ENCODE measurements at regions not wholly inside any gene's neighbourhood (a gene's known extent, or its start where the extent isn't known, plus 50 kb on each side); places are given as distances from the start of the nearest gene placed in this dataset.

DNA sequence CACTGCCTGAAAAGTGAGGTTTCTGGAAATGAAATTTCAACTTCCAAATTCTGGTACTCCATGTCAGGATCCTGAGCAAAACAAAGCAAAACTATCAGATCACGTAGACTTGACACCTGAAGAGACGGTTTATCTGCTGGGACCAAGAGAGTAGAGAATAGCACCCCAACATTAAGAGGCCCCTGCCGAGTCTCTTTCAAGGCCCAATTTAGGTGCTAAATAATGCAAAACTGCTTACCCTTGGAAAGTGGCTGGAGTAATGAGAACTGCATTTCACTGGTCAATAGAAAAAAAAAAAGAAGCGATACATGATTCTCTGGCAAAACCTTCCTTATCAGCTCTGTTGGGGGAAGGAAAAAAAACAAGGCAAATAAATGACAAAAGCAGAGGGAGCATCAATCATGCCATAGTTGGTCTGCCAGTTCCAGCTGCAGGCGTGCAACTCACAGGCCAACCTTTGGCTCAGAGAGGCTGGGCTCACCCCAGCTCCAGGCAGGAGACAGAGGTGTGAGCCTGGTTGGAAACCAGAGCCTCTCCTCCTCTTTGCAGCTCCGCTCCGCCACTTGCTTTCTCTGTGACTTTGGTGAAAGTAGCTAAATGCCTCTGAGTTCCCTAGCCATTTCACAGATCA lies 595.2 kb downstream of the TOX3 start:
- H3K36me3 ChIP-seq (ENCODE audit: control insufficient read depth in 2 of 2, insufficient read depth in 2 of 2, low read length in 2 of 2), result no peaks in the 10 kb centered on the region
- no peaks in the 10 kb centered on the region for H3K27me3 ChIP-seq (ENCODE audit: control insufficient read depth in 1 of 2, insufficient read depth in 2 of 2, low read length in 2 of 2)
- no peak overlapping the region for H3K4me3 ChIP-seq (ENCODE audit: low read length in 2 of 2)
- no peak overlapping the region for H3K27ac ChIP-seq (ENCODE audit: low read length)
- no peaks in the 10 kb centered on the region for H3K4me1 ChIP-seq (ENCODE audit: control insufficient read depth, insufficient read depth, low read length)
- no peak overlapping the region for H3K9ac ChIP-seq (ENCODE audit: low read length in 2 of 2)
- no peaks in the 10 kb centered on the region for H3K9me3 ChIP-seq (ENCODE audit: control insufficient read depth in 2 of 2, low read length in 2 of 2)

DNA sequence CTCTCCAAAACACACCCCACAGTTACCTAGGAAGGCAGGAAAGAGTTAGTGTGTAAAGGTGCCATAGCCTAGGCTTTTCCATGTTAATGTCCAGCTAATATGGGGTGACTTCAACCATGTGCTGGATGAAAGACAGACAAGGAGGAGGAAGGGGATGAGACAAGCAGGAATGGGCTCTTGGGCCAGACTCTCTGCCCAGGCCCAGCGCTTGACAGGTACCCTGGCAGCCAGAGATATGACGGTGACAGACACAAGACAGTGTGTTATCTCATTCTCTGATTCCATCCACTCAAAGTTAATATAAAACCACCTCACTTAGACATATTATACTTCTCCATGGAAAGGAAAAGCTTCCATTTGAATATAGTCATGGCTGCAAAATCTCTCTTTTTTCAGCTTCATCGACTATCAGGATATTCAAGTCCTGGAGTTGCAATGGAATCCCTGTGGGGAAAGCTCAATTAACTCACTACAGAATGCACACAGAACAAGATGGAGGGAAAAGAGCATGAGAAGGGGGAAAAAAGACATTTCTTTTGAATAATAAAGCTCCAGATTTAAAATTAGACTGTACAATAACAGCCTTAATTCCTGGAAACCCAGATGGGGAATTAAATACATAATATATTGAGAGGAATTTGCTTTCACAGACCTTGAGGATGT lies 596.7 kb downstream of the TOX3 start:
- no peaks in the 10 kb centered on the region for H3K9me3 ChIP-seq (ENCODE audit: control insufficient read depth in 2 of 2, low read length in 2 of 2)
- H3K4me1 ChIP-seq (ENCODE audit: control insufficient read depth, insufficient read depth, low read length), result no peaks in the 10 kb centered on the region
- no peak overlapping the region for H3K4me3 ChIP-seq (ENCODE audit: low read length in 2 of 2)
- H3K9ac ChIP-seq (ENCODE audit: low read length in 2 of 2), result no peak overlapping the region
- no peaks in the 10 kb centered on the region for H3K27me3 ChIP-seq (ENCODE audit: control insufficient read depth in 1 of 2, insufficient read depth in 2 of 2, low read length in 2 of 2)
- no peaks in the 10 kb centered on the region for H3K36me3 ChIP-seq (ENCODE audit: control insufficient read depth in 2 of 2, insufficient read depth in 2 of 2, low read length in 2 of 2)
- H3K27ac ChIP-seq (ENCODE audit: low read length), result no peak overlapping the region

DNA sequence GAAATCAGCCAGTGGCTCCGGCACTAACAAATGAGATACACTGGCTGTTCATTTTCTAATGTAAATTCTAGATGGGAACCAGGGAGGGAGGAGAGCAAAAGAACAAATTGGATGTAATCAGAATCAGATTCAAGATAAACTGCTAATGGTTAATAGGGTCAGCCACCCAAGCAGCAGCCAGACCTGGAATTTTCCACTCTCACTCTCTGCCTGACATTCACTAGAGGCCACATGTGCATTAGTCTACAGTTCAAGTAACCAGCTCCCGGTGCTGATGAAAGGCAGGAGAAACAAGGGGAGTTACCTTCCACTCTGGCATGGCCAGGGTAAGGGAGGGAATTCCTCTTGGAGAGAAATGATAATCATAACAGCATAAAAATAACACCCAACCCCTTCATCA lies 597.7 kb downstream of the TOX3 start:
- H3K27ac ChIP-seq (ENCODE audit: low read length), result no peak overlapping the region
- H3K36me3 ChIP-seq (ENCODE audit: control insufficient read depth in 2 of 2, insufficient read depth in 2 of 2, low read length in 2 of 2), result no peaks in the 10 kb centered on the region
- no peak overlapping the region for H3K4me3 ChIP-seq (ENCODE audit: low read length in 2 of 2)

DNA sequence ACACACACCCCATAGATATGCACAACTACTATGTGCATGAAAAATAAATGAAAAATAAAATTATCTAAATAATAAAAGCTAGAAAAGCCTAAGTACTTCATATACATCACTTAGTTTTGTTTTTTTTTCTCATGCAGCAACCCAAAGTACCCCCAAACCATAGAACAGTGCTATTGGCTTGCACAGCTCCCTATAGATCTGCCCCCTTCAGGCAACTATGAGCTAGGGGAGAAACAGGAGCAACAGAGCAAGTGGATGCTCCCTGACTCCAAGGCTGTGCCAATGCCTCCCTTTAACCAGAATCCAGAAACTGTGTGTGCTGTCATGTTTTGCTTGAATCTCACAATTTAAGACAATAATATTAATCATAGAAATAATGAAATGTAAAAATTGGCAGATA lies 605.5 kb downstream of the TOX3 start:
- no peak overlapping the region for H3K4me3 ChIP-seq (ENCODE audit: low read length in 2 of 2)
- H3K36me3 ChIP-seq (ENCODE audit: control insufficient read depth in 2 of 2, insufficient read depth in 2 of 2, low read length in 2 of 2), result no peaks in the 10 kb centered on the region
- H3K4me1 ChIP-seq (ENCODE audit: control insufficient read depth, insufficient read depth, low read length), result no peaks in the 10 kb centered on the region
- H3K27me3 ChIP-seq (ENCODE audit: control insufficient read depth in 1 of 2, insufficient read depth in 2 of 2, low read length in 2 of 2), result peaks cover 0 to 2% of the 10 kb centered on the region in 2 donors
- H3K9ac ChIP-seq (ENCODE audit: low read length in 2 of 2), result no peak overlapping the region
- no peak overlapping the region for H3K27ac ChIP-seq (ENCODE audit: low read length)
- no peaks in the 10 kb centered on the region for H3K9me3 ChIP-seq (ENCODE audit: control insufficient read depth in 2 of 2, low read length in 2 of 2)

More for the DNA sequence above, 597.7 kb downstream of the TOX3 start:
- Histone ChIP-seq H3K9ac (ENCODE audit: low read length in 2 of 2) (no peak overlapping the region), H3K27me3 (ENCODE audit: control insufficient read depth in 1 of 2, insufficient read depth in 2 of 2, low read length in 2 of 2) (no peaks in the 10 kb centered on the region), H3K9me3 (ENCODE audit: control insufficient read depth in 2 of 2, low read length in 2 of 2) (no peaks in the 10 kb centered on the region), H3K4me1 (ENCODE audit: control insufficient read depth, insufficient read depth, low read length) (no peaks in the 10 kb centered on the region)

DNA sequence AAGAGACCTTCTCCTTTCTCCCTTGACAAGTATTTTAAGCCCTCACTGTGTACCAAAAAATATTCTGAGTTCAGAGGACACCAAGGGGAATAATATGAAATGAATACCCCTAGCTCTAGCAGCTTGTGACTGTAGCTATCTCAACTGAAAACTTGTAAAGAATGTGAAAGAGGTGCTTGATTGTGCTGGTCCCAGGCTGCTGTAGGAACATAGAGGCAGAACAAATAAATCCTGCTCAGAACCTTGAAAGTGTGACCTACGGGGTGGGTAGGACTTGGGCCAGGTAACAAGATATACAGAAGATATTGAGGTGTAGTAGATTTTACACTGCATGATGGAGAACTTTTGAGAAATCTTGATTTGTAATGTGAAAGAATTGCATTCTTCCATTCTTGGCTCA lies 606.8 kb downstream of the TOX3 start:
- Histone ChIP-seq H3K9ac (ENCODE audit: low read length in 2 of 2) (no peak overlapping the region), H3K36me3 (ENCODE audit: control insufficient read depth in 2 of 2, insufficient read depth in 2 of 2, low read length in 2 of 2) (no peaks in the 10 kb centered on the region), H3K4me3 (ENCODE audit: low read length in 2 of 2) (no peak overlapping the region), H3K27ac (ENCODE audit: low read length) (no peak overlapping the region), H3K4me1 (ENCODE audit: control insufficient read depth, insufficient read depth, low read length) (no peaks in the 10 kb centered on the region), H3K27me3 (ENCODE audit: control insufficient read depth in 1 of 2, insufficient read depth in 2 of 2, low read length in 2 of 2) (peaks cover 0 to 2% of the 10 kb centered on the region in 2 donors), H3K9me3 (ENCODE audit: control insufficient read depth in 2 of 2, low read length in 2 of 2) (no peaks in the 10 kb centered on the region)

DNA sequence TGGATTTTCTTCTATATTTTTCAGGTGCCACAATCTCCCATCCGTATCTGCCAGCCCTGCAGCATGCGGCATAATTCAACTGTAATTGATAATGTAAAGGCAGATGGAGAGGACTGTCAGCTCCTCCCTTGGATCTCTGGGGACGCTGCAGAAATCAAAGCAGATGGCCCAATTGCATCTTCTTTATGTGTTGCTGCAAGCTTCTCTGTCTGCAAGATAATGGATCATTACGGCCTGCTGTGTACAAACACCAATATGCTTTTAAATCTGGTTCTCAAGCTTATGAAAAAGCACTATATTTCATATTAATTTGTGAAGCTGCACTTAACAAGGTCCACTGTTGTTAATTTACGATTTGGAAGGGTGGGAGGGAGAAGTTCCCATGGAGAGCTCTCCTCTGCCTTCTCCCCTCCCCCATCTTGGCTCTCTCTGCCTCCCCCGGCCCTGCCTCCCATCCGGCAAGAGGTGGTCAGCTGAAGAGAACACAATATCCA lies 607.5 kb downstream of the TOX3 start:
- H3K9me3 ChIP-seq (ENCODE audit: control insufficient read depth in 2 of 2, low read length in 2 of 2), result no peaks in the 10 kb centered on the region
- H3K36me3 ChIP-seq (ENCODE audit: control insufficient read depth in 2 of 2, insufficient read depth in 2 of 2, low read length in 2 of 2), result no peaks in the 10 kb centered on the region
- H3K27me3 ChIP-seq (ENCODE audit: control insufficient read depth in 1 of 2, insufficient read depth in 2 of 2, low read length in 2 of 2), result peaks cover 0 to 2% of the 10 kb centered on the region in 2 donors
- H3K27ac ChIP-seq (ENCODE audit: low read length), result no peak overlapping the region
- no peak overlapping the region for H3K9ac ChIP-seq (ENCODE audit: low read length in 2 of 2)
- H3K4me1 ChIP-seq (ENCODE audit: control insufficient read depth, insufficient read depth, low read length), result no peaks in the 10 kb centered on the region
- H3K4me3 ChIP-seq (ENCODE audit: low read length in 2 of 2), result no peak overlapping the region

DNA sequence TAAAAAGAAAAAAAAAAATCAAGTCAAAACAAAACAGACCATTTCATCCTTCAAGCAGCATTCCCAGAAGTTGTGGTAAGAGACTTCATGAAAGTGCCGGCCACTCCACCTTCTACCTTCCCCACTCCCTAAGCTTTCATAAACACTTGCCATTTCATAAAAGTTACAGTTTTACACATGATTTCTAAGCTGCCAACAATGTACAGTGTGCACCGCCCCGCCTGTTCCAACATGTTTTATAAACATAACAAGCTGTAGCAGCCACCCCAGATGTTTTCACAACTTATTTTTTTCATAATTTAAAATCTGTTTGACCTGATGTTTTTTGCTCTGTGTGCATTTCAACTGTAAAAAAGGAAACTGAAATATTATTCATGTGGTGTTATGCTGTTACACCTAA lies 608.1 kb downstream of the TOX3 start:
- no peaks in the 10 kb centered on the region for H3K36me3 ChIP-seq (ENCODE audit: control insufficient read depth in 2 of 2, insufficient read depth in 2 of 2, low read length in 2 of 2)
- H3K27ac ChIP-seq (ENCODE audit: low read length), result no peak overlapping the region
- H3K4me3 ChIP-seq (ENCODE audit: low read length in 2 of 2), result no peak overlapping the region
- H3K9me3 ChIP-seq (ENCODE audit: control insufficient read depth in 2 of 2, low read length in 2 of 2), result no peaks in the 10 kb centered on the region
- H3K27me3 ChIP-seq (ENCODE audit: control insufficient read depth in 1 of 2, insufficient read depth in 2 of 2, low read length in 2 of 2), result peaks cover 0 to 2% of the 10 kb centered on the region in 2 donors
- H3K9ac ChIP-seq (ENCODE audit: low read length in 2 of 2), result no peak overlapping the region
- no peaks in the 10 kb centered on the region for H3K4me1 ChIP-seq (ENCODE audit: control insufficient read depth, insufficient read depth, low read length)

DNA sequence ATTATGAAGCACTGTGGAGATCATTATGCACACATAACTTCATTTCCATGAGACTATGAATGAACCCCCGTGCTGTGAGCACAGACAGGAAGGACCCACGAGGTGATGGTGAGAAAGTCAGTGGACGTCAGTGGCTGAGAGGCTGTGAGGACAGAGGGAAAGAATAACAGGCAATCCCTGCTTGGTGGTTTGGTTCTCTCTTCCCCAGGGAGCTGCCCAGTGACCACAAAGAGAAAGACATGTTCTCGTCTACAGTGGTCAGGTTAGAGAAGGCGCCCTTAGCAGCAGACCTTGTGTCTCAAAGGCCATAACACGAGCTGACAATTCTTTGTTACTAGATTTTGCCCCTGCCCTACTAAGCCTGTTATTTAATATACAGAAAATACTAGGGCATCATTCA lies 609.2 kb downstream of the TOX3 start:
- Histone ChIP-seq H3K4me3 (ENCODE audit: low read length in 2 of 2) (no peak overlapping the region), H3K27me3 (ENCODE audit: control insufficient read depth in 1 of 2, insufficient read depth in 2 of 2, low read length in 2 of 2) (peaks cover 0 to 2% of the 10 kb centered on the region in 2 donors), H3K9me3 (ENCODE audit: control insufficient read depth in 2 of 2, low read length in 2 of 2) (no peaks in the 10 kb centered on the region), H3K36me3 (ENCODE audit: control insufficient read depth in 2 of 2, insufficient read depth in 2 of 2, low read length in 2 of 2) (no peaks in the 10 kb centered on the region), H3K4me1 (ENCODE audit: control insufficient read depth, insufficient read depth, low read length) (no peaks in the 10 kb centered on the region), H3K27ac (ENCODE audit: low read length) (no peak overlapping the region), H3K9ac (ENCODE audit: low read length in 2 of 2) (no peak overlapping the region)

DNA sequence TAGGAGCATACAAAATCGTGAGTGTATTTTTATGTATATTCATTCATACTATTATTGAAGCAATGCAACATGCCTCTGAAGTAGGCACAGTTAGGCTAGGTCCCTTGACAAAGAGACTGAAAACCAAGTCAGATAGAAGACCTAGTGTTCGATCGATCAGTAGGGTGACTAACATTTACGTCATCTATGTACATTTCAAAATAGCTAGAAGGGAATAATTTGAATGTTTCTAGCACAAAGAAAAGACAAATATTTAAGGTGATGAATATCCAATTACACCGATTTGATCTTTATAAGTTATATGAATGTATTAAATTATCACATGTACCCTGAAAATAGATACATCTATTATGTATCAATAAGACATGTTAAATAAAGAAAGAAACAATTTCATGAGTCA lies 610.1 kb downstream of the TOX3 start:
- no peaks in the 10 kb centered on the region for H3K4me1 ChIP-seq (ENCODE audit: control insufficient read depth, insufficient read depth, low read length)
- H3K27me3 ChIP-seq (ENCODE audit: control insufficient read depth in 1 of 2, insufficient read depth in 2 of 2, low read length in 2 of 2), result peaks cover 0 to 2% of the 10 kb centered on the region in 2 donors
- H3K27ac ChIP-seq (ENCODE audit: low read length), result no peak overlapping the region
- H3K9me3 ChIP-seq (ENCODE audit: control insufficient read depth in 2 of 2, low read length in 2 of 2), result no peaks in the 10 kb centered on the region
- no peaks in the 10 kb centered on the region for H3K36me3 ChIP-seq (ENCODE audit: control insufficient read depth in 2 of 2, insufficient read depth in 2 of 2, low read length in 2 of 2)
- no peak overlapping the region for H3K9ac ChIP-seq (ENCODE audit: low read length in 2 of 2)
- H3K4me3 ChIP-seq (ENCODE audit: low read length in 2 of 2), result no peak overlapping the region

DNA sequence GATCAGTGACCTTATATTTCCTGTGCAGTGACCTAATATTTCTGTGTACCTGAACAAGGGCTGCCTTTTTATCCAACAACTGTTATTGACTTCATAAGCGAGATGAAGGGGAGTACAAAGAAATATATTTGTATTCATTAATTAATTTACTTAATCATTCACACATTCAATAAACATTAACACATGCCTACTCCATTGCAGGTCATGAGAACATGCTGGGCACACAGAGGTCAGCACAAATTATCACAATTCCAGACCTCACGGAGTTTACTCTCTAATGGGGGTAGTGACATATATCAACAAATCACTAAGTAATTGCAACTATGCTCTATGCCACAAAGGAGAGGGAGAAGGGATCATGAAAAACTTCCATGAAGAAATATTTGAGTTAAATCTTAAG lies 614.6 kb downstream of the TOX3 start:
- H3K9ac ChIP-seq (ENCODE audit: low read length in 2 of 2), result no peak overlapping the region
- H3K9me3 ChIP-seq (ENCODE audit: control insufficient read depth in 2 of 2, low read length in 2 of 2), result no peaks in the 10 kb centered on the region
- H3K4me1 ChIP-seq (ENCODE audit: control insufficient read depth, insufficient read depth, low read length), result no peaks in the 10 kb centered on the region
- no peak overlapping the region for H3K27ac ChIP-seq (ENCODE audit: low read length)
- H3K36me3 ChIP-seq (ENCODE audit: control insufficient read depth in 2 of 2, insufficient read depth in 2 of 2, low read length in 2 of 2), result no peaks in the 10 kb centered on the region
- H3K4me3 ChIP-seq (ENCODE audit: low read length in 2 of 2), result no peak overlapping the region
- no peaks in the 10 kb centered on the region for H3K27me3 ChIP-seq (ENCODE audit: control insufficient read depth in 1 of 2, insufficient read depth in 2 of 2, low read length in 2 of 2)

DNA sequence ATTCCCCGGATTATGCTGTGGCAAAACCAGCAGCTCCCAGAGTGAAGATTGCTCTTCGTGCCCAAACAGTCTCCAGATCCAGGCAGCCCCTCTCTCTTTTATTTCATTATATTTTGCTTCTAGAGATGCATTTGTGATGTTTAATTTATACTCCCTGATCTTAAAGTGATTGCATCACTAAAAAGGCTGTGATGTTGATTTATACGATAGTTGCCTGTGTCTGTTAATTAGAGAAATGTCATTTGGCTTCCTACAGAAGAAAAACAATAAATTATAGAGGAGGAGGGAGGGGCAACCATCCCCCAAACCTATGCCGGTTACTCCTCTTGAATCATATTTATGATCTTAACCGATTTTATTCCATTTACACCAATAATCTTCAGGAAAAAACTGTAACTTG lies 615.3 kb downstream of the TOX3 start:
- Histone ChIP-seq H3K4me3 (ENCODE audit: low read length in 2 of 2) (no peak overlapping the region), H3K9ac (ENCODE audit: low read length in 2 of 2) (no peak overlapping the region), H3K9me3 (ENCODE audit: control insufficient read depth in 2 of 2, low read length in 2 of 2) (no peaks in the 10 kb centered on the region), H3K27me3 (ENCODE audit: control insufficient read depth in 1 of 2, insufficient read depth in 2 of 2, low read length in 2 of 2) (no peaks in the 10 kb centered on the region), H3K36me3 (ENCODE audit: control insufficient read depth in 2 of 2, insufficient read depth in 2 of 2, low read length in 2 of 2) (no peaks in the 10 kb centered on the region), H3K27ac (ENCODE audit: low read length) (no peak overlapping the region), H3K4me1 (ENCODE audit: control insufficient read depth, insufficient read depth, low read length) (no peaks in the 10 kb centered on the region)

Measured in stomach smooth muscle (tissue), 2 donors.